Fibroblast of villous mesenchyme (primary cell): ENCODE measurements at regions not wholly inside any gene's neighbourhood (a gene's known extent, or its start where the extent isn't known, plus 50 kb on each side); places are given as distances from the start of the nearest gene placed in this dataset.

Experiments used
- DNase-seq: peaks from one replicate; pipeline ENCODE4 v3.0.0-alpha.2; 2010; ENCODE audit warnings: low read depth
- H3K4me3 ChIP-seq: 2 replicates; pipeline ENCODE4 v1.5.1; 2011; ENCODE audit warnings: low read depth, mild to moderate bottlenecking, low read length
- TF ChIP-seq, protein P1 (sequence below): IDR thresholded peaks from 2 replicates; pipeline ENCODE4 v1.5.1; 2012; ENCODE audit warnings: low read depth, mild to moderate bottlenecking, low read length; ENCODE audit not compliant: insufficient read depth

GRCh38 chr5:173667702-173668101 lies 51.3 kb upstream of the BOD1 start:
- DNase-seq, result no peak
- TF ChIP-seq, protein P1, sequence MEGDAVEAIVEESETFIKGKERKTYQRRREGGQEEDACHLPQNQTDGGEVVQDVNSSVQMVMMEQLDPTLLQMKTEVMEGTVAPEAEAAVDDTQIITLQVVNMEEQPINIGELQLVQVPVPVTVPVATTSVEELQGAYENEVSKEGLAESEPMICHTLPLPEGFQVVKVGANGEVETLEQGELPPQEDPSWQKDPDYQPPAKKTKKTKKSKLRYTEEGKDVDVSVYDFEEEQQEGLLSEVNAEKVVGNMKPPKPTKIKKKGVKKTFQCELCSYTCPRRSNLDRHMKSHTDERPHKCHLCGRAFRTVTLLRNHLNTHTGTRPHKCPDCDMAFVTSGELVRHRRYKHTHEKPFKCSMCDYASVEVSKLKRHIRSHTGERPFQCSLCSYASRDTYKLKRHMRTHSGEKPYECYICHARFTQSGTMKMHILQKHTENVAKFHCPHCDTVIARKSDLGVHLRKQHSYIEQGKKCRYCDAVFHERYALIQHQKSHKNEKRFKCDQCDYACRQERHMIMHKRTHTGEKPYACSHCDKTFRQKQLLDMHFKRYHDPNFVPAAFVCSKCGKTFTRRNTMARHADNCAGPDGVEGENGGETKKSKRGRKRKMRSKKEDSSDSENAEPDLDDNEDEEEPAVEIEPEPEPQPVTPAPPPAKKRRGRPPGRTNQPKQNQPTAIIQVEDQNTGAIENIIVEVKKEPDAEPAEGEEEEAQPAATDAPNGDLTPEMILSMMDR, result no peak
- H3K4me3 ChIP-seq, result no peak overlapping the region

GRCh38 chr5:173668245-173668800 lies 51.9 kb upstream of the BOD1 start:
- H3K4me3 ChIP-seq, result no peak overlapping the region
- TF ChIP-seq, protein P1, result no peak
- no peak for DNase-seq

GRCh38 chr5:173668910-173669309 lies 52.5 kb upstream of the BOD1 start:
- no peak for DNase-seq
- H3K4me3 ChIP-seq, result no peak overlapping the region
- TF ChIP-seq, protein P1, result no peak

DNA sequence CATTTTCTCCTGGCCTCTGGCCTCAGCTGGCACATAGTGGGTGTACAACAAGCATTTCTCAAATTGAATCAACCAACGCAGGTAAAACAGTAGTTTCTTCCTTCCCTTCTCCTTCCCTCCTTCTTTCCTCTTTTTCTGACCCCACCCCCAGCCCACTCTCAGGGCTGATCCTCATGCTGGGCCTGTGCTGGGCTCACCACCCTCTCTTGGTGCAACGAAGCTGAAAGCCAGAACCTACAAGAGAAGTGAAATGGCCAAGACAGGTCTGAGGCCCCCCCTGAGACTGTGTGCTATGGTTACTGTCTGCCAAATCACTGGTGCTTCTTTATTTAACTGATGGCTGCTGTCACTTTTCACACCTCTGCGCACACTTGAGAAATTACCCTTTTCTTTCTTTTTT lies 53.0 kb upstream of the BOD1 start:
- TF ChIP-seq, protein P1, result no peak
- DNase-seq, result no peak

DNA sequence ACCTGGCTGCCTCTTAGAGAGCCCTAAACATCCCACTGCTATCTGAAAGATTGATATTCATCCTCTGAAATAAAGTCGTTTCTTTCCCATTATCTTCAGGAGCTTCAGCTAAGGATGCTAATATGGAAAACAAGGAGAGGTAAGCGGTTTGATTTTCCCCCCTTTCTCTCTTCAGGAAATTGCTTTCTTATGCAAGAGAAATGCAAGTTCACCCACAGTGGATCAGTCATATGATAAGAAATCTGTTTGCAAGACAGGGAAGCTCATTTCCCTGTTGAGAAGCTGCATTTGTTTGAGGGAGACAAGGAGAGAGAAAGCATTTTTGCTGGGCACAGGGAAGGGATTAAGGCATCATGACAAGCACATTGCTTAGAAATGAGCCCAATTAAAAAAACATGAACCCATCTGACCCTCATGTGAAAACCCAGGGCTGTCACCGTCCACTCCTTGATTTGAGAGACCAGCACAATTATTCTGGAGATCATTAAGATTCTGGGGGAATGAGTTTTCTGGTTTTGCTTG lies 53.7 kb upstream of the BOD1 start:
- DNase-seq, result peak; percentile 32
- no peak overlapping the region for H3K4me3 ChIP-seq
- TF ChIP-seq, protein P1, result no peak

More for the DNA sequence above, 53.0 kb upstream of the BOD1 start:
- H3K4me3 ChIP-seq, result no peak overlapping the region

GRCh38 chr5:173670791-173671120 lies 54.3 kb upstream of the BOD1 start:
- TF ChIP-seq, protein P1, result no peak
- no peak for DNase-seq
- H3K4me3 ChIP-seq, result no peak overlapping the region

- DNase-seq, result peak; percentile 55
- no peak overlapping the region for H3K4me3 ChIP-seq
- TF ChIP-seq, protein P1, result no peak
These were observed 54.9 kb upstream of the BOD1 start for GRCh38 chr5:173671121-173671949.
